B cell (primary cell): ENCODE measurements at regions not wholly inside any gene's neighbourhood (a gene's known extent, or its start where the extent isn't known, plus 50 kb on each side); places are given as distances from the start of the nearest gene placed in this dataset.

ENCODE experiments used
- ATAC-seq: fragments of 200-7000 bp; cut with Tn5 transposase; one replicate; pipeline ENCODE4 v1.10.0; 2021; ENCODE audit warnings: low read depth, mild to moderate bottlenecking, moderate number of reproducible peaks, moderate library complexity
- CTCF ChIA-PET: fragments of 350-600 bp; sonication (Branson Sonifier 250); formaldehyde crosslinking; loops from one replicate; lab custom pipeline; 2021; ENCODE audit warnings: antibody characterized with exemption, inconsistent platforms; lab: Charles Lee
- POLR2A ChIA-PET: fragments of 350-600 bp; sonication (Branson Sonifier 250); formaldehyde crosslinking; loops from one replicate; lab custom pipeline; 2021; ENCODE audit warnings: antibody characterized with exemption; lab: Charles Lee
- DNase-seq: peaks from one replicate; pipeline ENCODE4 v3.0.0; 2013
- H2AFZ ChIP-seq: 2 replicates; pipeline ENCODE4 v1.6.1; 2012; ENCODE audit warnings: mild to moderate bottlenecking, low read depth, low read length; ENCODE audit not compliant: insufficient read depth, poor library complexity, severe bottlenecking
- H3K27ac ChIP-seq, 2 donors: 1 replicate in 1 of 2; 2 replicates in 1 of 2; pipeline ENCODE4 v1.5.1; 2012 to 2013; ENCODE audit warnings: low read length in 2 of 2, mild to moderate bottlenecking in 2 of 2, moderate library complexity in 1 of 2
- H3K27me3 ChIP-seq, 4 experiments: fragments of 200-600 bp in 1 of 4; sonication (generic) in 1 of 4; replicated peaks in 1 of 4; 1 replicate in 2 of 4; 2 replicates in 2 of 4; pipeline versions ENCODE4 v1.6.1 to v1.7.0; 2013 to 2016; ENCODE audit warnings: low read length in 3 of 4, mild to moderate bottlenecking in 2 of 4, mixed read lengths in 1 of 4, moderate library complexity in 1 of 4; ENCODE audit not compliant: insufficient read depth in 4 of 4, control insufficient read depth in 3 of 4; ENCODE audit errors: control extremely low read depth in 1 of 4
- H3K36me3 ChIP-seq, 2 experiments: replicated peaks in 1 of 2; 1 replicate in 1 of 2; 2 replicates in 1 of 2; pipeline versions ENCODE4 v1.6.1 to v1.7.1; 2013; ENCODE audit warnings: low read length in 1 of 2; ENCODE audit not compliant: insufficient read depth in 2 of 2, control insufficient read depth in 1 of 2; ENCODE audit errors: control extremely low read depth in 1 of 2, extremely low read depth in 1 of 2
- H3K4me1 ChIP-seq, 2 donors: fragments of 200-600 bp in 1 of 2; sonication (generic) in 1 of 2; 1 replicate in 1 of 2; 2 replicates in 1 of 2; pipeline versions ENCODE4 v1.5.1 to v1.6.1; 2013 to 2017; ENCODE audit warnings: low read length in 2 of 2; ENCODE audit not compliant: control insufficient read depth in 2 of 2, insufficient read depth in 2 of 2
- H3K4me2 ChIP-seq: replicated peaks from 2 replicates; pipeline ENCODE3; 2012; ENCODE audit warnings: mild to moderate bottlenecking, low read depth, low read length; ENCODE audit not compliant: poor library complexity, severe bottlenecking
- H3K4me3 ChIP-seq, 5 experiments: fragments of 200-600 bp in 1 of 5; sonication (generic) in 1 of 5; 1 replicate in 3 of 5; 2 replicates in 2 of 5; pipeline versions ENCODE4 v1.5.1 to v1.7.0; 2011 to 2016; ENCODE audit warnings: low read length in 4 of 5, mild to moderate bottlenecking in 4 of 5, low read depth in 2 of 5, control low read depth in 1 of 5, moderate library complexity in 1 of 5; ENCODE audit not compliant: insufficient read depth in 1 of 5; ENCODE audit errors: control extremely low read depth in 1 of 5, extremely low read depth in 1 of 5
- H3K79me2 ChIP-seq: fragments of 200-600 bp; sonication (generic); one replicate; pipeline ENCODE4 v1.6.0; 2016; ENCODE audit warnings: low read length; ENCODE audit not compliant: control insufficient read depth, insufficient read depth
- H3K9ac ChIP-seq: fragments of 200-600 bp; sonication (generic); 2 replicates; pipeline ENCODE4 v1.6.1; 2017; ENCODE audit warnings: mild to moderate bottlenecking, low read length, moderate library complexity
- H3K9me3 ChIP-seq, 3 donors: one replicate each; pipeline versions ENCODE4 v1.6.1 to v1.7.1; 2013; ENCODE audit warnings: low read length in 2 of 3; ENCODE audit not compliant: control insufficient read depth in 2 of 3, insufficient read depth in 1 of 3; ENCODE audit errors: control extremely low read depth in 1 of 3
- H4K20me1 ChIP-seq: 2 replicates; pipeline ENCODE4 v1.6.0; 2012; ENCODE audit warnings: mild to moderate bottlenecking, low read length; ENCODE audit not compliant: insufficient read depth, control insufficient read depth, poor library complexity, severe bottlenecking
- H3K27ac Mint-ChIP-seq: one replicate; pipeline ENCODE4 v1.8.0; 2021; ENCODE audit warnings: mixed read lengths
- H3K27me3 Mint-ChIP-seq: one replicate; pipeline ENCODE4 v1.8.0; 2021; ENCODE audit warnings: mixed read lengths
- H3K4me1 Mint-ChIP-seq: one replicate; pipeline ENCODE4 v1.8.0; 2021; ENCODE audit warnings: mixed read lengths
- H3K4me3 Mint-ChIP-seq: one replicate; pipeline ENCODE4 v1.8.0; 2021; ENCODE audit warnings: mixed read lengths
- H3K9me3 Mint-ChIP-seq: one replicate; pipeline ENCODE4 v1.8.0; 2022; ENCODE audit warnings: mixed read lengths; ENCODE audit not compliant: insufficient read depth
- CTCF ChIP-seq: fragments of 200-600 bp; IDR thresholded peaks from one replicate; pipeline ENCODE4 v1.8.0; 2022; ENCODE audit warnings: antibody characterized with exemption, mild to moderate bottlenecking
- EZH2 ChIP-seq: IDR thresholded peaks from 2 replicates; pipeline ENCODE4 v1.6.1; 2012; ENCODE audit warnings: borderline replicate concordance, low read depth, mild to moderate bottlenecking, moderate library complexity, low read length; ENCODE audit not compliant: insufficient read depth, poor library complexity, severe bottlenecking
- WGBS: methylation state at CpG from one replicate; pipeline ENCODE4 v1.1.5; 2013; ENCODE audit warnings: missing lambda C conversion rate; ENCODE audit not compliant: insufficient coverage; 5-methylcytosine and 5-hydroxymethylcytosine counted together
- intact Hi-C: fragments of 100-400 bp; cut with micrococcal nuclease; formaldehyde crosslinking; loops from one replicate; pipeline ENCODE4 v1.10.0; 2022

DNA sequence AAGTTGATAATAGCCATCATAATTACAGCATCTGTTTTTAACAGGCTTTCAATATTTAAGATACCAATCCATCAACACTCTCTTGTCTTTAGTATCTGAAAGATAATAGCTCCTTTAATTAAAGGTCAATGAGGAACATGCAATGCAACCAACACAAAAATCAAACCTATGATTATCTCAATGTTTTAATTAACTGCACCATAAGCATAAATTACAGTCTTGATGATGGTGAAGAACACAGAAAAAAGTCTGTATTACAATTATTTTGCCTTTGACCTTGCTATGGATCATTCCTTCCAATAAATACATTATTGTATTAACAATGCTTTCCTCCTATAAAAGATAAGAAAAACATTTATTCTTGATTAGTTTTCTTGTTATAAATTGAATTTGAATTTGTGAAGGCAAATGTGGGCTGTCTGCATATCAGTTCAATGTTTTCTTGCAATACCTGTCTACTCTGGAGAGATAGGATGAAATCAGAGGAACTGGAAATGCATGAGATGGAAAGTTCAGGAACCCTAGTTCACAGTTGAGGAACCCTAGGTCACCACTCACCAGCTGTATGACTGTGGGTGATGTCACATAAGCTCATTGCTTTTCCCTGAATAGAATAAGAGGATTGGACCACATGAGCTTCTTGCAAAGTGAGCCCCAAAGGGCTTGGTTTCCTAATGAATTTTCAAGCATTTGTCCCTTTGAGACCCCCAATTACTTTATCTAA lies 58.5 kb upstream of the ANXA1 start:
- TF ChIP-seq CTCF (no peak), EZH2 (no peak)
- no peak overlapping the region for H3K9ac ChIP-seq
- no peaks in the 10 kb centered on the region for H3K27me3 ChIP-seq
- ATAC-seq, result no peak
- no peak overlapping the region for H2AFZ ChIP-seq
- no peaks in the 10 kb centered on the region for H3K79me2 ChIP-seq
- Mint-ChIP-seq H3K4me1 (peaks cover 3% of the 10 kb centered on the region), H3K9me3 (no peaks in the 10 kb centered on the region), H3K4me3 (no peak overlapping the region), H3K27ac (no peak overlapping the region), H3K27me3 (peaks cover 3% of the 10 kb centered on the region)
- DNase-seq, result no peak
- CTCF ChIA-PET, result interaction anchor here (0.7 kb wide), 1 partner anchor 814 kb away, joined by 3 read pairs; no protein-coding TSS in a partner anchor
- H3K4me3 ChIP-seq, result no peak overlapping the region
- no peaks in the 10 kb centered on the region for H3K36me3 ChIP-seq
- no peak overlapping the region for H3K27ac ChIP-seq
- no peaks in the 10 kb centered on the region for H4K20me1 ChIP-seq
- intact Hi-C loops, result no loop called here
- H3K9me3 ChIP-seq, result no peaks in the 10 kb centered on the region
- POLR2A ChIA-PET, result no interaction called here
- H3K4me1 ChIP-seq, result no peaks in the 10 kb centered on the region
- H3K4me2 ChIP-seq, result no peak overlapping the region

DNA sequence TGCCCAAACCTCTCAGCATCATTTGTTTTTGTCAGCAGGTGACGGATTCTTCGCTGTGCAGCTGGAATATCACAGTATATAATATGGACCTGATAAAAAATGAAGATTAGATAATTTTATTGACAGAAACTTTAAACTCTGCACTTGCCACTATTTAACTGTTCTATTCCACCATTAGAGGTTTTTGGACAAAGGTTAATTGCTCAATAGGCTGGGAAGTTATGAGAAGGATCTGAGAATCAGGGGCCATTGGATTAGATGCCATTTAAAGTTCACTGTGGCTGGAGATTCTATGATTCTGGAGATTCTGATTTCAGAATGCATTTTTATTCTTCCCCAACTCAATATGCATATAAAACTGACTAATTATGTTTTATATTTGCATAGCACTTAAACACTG lies 59.8 kb upstream of the ANXA1 start:
- Histone ChIP-seq H3K4me1 (no peaks in the 10 kb centered on the region), H3K27ac (no peak overlapping the region), H2AFZ (no peak overlapping the region), H3K36me3 (no peaks in the 10 kb centered on the region), H3K27me3 (no peaks in the 10 kb centered on the region), H3K9me3 (no peaks in the 10 kb centered on the region), H4K20me1 (no peaks in the 10 kb centered on the region), H3K79me2 (no peaks in the 10 kb centered on the region), H3K9ac (no peak overlapping the region), H3K4me2 (no peak overlapping the region), H3K4me3 (no peak overlapping the region)
- Mint-ChIP-seq H3K9me3 (no peaks in the 10 kb centered on the region), H3K27me3 (peaks cover 5% of the 10 kb centered on the region), H3K4me3 (no peak overlapping the region), H3K27ac (no peak overlapping the region), H3K4me1 (peaks cover 3% of the 10 kb centered on the region)
- ChIA-PET CTCF (no interaction called here), POLR2A (no interaction called here)
- intact Hi-C loops, result no loop called here
- DNase-seq, result no peak
- no peak for ATAC-seq
- WGBS, result no CpG with 5 or more reads among the region's 2 CpGs
- TF ChIP-seq EZH2, result no peak
- TF ChIP-seq CTCF, result no peak
